ENCODE measurements at regions not wholly inside any gene's neighbourhood (a gene's known extent, or its start where the extent isn't known, plus 50 kb on each side); places are given as distances from the start of the nearest gene placed in this dataset.

DNA sequence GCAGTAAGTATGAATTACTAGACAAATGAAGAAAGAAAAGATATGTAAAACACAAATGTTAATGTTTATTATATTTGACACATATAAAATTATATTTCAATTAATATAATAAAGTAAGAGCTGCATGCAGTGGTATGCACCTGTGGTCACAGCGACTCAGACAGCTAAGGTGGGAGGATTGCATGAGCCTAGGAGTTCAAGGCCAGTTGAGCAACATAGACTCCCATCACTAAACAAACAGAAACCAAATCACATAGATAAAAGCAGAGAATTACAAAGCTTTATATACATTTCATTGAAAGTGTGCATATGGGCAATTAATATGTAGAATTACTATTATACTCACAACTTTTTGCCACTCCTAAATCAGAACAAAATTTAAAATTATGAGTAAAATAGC, 70.0 kb upstream of the HTATIP2 start:
- TF ChIP-seq CTCF (IDR thresholded peaks at IDR 0.05) (no peak), POLR2A (IDR thresholded peaks at IDR 0.05) (no peak)
